ENCODE measurements at regions not wholly inside any gene's neighbourhood (a gene's known extent, or its start where the extent isn't known, plus 50 kb on each side); places are given as distances from the start of the nearest gene placed in this dataset.

- TF ChIP-seq SPI1 (IDR thresholded peaks at IDR 0.05; ENCODE audit: low read depth, low read length) (no peak), POLR2A (IDR thresholded peaks at IDR 0.05; ENCODE audit: low read depth, low read length) (no peak)
These were observed 169.4 kb downstream of the DAD1 start for GRCh38 chr14:22419620-22420019.
